GF-D8 (cell line): ENCODE measurements at regions not wholly inside any gene's neighbourhood (a gene's known extent, or its start where the extent isn't known, plus 50 kb on each side); places are given as distances from the start of the nearest gene placed in this dataset.

ENCODE experiments used
- DNase-seq: peaks from one replicate; lab custom pipeline; 2025; lab: John Stamatoyannopoulos, UW

DNA sequence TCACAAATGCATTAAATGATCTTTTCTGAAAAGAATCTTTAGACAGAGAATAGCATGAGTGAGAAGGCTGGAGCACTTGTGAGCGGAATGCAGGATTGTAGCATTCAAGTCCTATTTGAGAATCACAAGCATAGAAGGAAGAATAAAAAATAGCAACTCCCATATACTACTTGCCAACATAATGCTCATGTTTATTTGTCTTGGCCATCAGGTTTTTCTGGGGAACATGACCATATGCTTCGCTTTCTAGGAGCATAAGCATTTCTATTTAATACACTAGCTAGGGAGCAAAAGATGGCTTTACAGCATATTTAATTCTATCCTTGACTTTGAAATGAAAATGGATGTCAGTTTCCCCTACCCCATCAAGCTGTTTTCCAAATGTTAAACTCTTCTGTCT is 170.3 kb upstream of the MITF start:
- DNase-seq = no peak

DNA sequence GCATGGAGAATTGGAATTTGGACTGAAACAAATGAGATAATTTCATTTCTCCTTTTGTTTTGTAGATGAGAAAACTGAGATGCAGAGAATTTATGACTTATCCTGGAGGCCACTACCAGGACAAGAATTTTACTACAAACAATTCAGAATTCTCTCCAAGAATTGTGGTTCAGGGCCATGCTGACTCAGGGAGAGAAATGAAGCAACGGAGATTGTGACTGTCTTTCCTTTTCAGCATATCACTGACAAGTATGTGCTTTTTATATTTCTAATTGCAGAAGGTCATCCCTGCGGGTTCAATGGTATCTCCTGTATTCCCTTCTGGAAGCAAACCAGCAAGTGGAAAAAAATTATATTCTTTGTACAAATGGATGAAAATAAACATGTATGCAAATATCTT is 170.8 kb upstream of the MITF start:
- no peak for DNase-seq

DNA sequence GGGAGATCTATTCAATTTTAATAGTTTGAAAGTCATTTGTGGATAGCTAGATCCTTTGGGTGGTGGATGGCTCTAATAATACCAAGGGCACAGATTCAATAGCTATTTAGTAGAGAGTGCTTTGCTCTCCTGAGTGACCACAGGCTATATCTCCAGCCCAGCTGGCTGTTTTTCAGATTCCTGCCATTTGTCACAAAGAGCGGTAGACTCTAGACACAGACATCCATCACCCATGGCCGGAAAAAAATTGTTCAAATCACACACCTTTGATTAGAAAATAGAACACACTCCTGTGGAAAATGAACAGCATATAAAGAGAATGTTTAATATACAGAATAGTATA is 171.6 kb upstream of the MITF start:
- DNase-seq = no peak

DNA sequence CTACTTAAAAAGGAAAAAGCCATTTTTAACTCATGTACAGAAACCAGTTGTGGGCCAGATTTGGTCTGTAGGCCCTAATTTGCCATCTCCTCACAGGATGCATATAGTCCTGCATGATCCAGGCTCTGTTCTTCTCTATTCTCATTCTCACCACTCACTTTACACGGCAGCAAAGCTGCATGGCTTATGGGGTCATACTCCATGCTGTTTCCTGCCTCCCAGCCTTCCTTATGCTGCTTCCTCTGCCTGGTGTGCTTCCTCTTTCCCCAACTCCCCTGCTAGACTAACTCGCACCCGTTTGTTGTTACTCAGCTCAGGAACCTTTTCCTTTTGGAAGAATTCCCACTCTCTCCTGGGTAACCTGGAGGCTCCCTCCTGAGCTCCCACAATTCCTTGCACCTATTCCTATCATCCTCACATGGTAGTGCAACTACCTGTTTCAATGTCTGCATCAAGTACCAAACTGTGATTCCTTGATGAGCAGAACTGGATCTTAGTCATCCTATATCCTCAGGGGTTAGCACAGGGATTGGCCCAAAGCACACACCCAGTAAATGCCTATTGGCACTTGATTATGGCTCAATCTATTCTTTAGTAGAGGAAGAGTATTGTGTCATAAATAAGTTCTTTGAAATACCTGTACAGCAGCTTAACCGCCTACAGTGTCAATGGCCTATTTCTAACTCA is 172.1 kb upstream of the MITF start:
- no peak for DNase-seq

DNA sequence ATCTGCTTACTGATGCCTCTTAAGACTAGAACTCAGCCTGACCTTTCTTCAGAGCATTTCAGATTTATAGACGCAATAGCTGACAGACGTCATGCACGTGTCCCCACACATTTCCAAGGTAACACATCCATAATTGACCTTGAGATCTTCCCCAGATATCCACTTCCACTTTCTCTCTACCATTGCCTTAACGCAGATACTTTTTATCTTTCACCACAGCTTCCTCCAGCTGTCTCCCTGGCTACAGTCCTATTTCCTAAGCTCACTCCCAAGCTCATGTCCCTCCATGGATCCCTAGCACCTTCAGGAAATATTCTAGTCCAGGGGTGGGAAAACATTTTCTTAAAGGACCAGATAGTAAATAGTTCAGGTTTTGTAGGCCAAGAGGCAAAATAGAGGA is 173.0 kb upstream of the MITF start:
- no peak for DNase-seq

DNA sequence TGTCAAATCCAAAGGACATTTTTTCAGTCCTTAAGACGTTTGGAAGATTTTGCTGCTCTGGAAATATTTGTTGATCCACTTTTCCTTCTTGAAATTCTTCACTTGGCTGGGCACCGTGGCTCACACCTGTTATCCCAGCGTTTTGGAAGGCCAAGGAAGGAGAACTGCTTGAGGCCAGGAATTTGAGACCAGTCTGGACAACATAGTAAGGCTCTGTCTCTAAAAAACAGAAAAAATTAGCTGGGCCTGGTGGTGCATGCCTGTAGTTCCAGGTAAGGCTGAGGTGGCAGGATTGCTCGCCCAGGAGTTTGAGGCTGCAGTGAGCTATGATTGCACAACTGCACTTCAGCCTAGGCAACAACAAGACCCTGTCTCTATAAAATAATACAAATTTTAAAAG is 173.9 kb upstream of the MITF start:
- DNase-seq = no peak

DNA sequence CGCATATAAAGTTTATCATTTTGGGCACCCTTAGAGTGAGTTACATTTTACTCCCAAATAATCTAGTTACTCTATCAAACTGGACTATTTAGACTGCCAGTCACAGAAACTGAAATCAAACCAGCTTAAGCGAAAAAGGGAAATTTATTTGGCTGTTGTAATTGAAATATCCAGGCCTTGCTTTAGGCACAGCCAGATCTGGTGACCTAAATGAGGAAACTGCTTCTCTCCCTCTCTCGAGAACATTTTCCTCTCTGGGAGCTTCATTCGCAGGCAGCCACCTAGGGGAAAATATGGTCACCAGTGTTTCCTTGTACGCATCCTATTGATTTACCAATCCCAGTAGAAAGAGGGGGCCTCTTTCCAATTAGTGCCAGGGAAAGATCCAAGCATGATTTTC is 175.3 kb upstream of the MITF start:
- no peak for DNase-seq

DNA sequence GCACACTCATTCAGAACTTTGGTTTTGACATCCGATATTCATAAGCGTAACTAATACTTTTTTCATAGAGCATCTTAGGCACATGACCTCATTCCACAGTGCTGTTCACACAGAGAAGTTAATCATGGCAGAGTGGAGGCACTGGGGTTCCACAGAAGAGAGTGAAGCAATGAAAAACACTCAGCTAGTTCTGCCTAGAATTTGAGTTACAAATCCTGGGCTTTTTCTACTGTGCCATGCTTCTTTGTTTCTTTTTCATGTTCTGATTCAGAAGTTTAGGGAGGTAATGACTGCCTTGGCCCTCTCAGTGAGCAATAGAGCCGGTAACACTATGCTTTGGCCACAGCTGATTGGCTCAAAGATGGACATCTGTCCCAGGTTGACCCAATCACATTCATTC is 176.1 kb upstream of the MITF start:
- no peak for DNase-seq

DNA sequence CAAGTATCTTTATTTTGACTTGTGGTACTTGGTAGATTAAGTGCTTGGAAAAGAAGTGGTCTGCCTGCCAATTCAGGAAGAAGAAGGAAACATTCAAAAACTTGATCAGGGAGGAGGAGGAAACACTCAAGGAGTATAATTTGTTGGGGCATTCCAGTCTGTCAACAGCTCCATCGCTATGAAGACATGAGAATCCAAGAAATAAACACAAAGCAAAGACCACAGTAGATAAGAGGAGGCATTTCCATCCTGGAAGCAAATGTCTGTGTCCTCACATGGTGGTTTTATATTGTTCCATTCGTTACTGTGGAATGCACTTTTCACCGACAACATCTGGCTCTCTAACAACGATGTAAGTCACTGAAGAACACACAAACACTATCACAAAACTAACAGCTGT is 176.1 kb upstream of the FRMD4B start:
- no peak for DNase-seq

DNA sequence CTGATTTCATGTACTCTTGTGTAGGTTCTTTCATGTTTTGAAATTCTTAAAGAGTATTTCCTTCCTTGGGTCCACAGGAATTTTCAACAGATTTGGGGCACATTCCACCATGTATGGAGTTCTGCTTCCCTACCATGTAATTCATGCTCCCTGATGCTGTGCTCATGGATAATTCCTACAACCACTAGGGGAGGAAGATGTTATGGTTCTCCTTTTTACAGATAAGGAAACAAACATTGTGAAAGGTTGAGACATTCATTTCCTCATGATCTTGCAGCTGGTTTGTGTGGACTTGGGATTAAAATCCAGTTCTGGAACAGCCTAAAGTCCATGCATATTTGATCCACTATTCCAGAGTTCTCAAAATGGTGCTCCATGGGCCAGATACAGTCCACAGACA is 174.9 kb upstream of the FRMD4B start:
- no peak for DNase-seq

DNA sequence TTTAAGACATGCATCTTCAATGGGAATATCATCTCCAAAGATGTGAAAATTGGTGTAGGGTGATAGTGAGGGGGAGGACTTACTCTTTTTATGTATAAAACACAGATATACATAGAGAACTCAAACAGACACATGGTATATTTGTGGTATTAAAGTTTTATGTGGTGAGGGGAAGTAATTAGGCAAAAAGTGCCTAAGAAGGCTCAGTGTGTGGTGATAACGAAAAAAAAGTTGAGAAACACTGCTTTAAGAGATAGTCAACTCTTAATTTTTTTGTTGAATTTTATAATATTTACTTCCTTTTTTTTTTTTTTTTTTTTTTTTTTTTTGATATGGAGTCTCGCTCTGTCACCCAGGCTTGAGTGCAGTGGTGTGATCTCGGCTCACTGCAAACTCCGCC is 174.2 kb upstream of the FRMD4B start:
- no peak for DNase-seq

DNA sequence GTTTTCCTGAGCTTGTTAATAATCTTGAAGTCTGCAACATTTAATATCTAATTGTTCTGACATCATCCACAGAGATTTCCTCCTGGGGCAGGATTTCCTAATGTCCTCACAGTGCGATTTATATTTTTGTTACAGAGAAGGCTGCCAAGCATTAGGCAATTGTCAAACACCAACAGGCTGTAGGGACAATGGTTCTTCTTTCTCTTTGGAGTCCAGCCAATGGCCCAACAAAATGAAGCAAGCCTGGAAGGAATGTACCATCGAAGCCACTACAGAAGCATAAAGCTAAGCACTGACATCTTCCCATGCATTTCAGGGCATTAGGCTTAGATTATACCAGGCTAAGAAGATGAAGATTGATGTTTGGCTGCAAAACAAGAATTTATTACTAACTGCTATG is 173.0 kb upstream of the FRMD4B start:
- no peak for DNase-seq

DNA sequence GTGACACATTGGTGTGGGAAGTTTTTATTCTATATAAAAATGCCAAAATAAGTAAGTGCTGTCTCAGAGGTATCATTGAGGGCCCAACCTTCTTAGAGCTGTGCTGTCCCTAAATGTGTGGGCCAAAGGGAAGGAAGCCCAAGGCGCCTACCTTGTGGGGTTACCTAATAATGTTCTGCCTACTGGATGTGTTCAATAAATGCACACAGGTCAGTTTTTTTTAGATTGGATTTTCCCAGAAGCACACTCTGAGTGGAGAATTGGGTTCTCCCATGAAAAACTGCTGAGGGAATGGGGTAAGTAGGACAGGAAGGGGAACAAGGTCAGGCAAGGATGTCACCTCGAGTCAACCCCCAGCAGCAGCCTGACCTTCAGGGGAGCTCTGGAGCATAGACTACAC is 168.7 kb upstream of the FRMD4B start:
- DNase-seq = no peak

DNA sequence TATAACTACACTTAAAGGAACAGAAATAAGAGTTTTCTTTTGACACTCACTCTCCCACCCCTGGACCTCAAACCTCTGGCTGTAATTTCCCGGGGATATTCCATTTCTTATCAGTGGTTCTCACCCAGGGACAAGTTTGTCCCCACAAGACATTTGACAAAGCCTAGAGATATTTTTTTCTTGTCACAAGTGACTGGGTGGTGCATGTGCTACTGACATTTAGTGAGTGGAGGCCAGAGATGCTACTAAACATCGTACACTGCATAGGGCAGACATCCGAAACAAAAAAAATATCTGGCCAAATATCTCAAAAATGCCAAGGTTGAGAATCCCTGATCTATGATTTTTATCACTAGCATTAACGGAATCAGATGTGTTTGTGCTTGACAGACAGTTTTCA is 168.0 kb upstream of the FRMD4B start:
- no peak for DNase-seq

DNA sequence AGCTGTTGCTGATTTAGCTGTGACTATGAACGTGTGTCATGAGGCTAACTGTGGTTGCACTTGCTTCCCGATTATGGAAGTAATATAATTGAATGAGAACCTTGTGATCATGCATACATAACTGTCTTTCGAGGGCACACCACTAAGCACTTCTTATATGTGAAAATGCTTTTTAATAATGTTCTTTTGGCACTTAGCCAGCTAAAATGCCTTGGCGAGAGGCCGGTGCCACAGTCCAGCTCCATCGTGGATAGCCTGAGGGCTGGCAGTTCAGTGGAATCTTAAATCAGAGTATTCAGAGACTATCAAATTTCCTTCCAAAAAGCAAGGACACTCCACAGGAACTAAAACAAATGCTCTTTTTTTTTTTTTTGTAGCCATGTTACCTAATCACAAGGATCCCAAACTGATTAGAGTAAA is 161.6 kb upstream of the FRMD4B start:
- no peak for DNase-seq

DNA sequence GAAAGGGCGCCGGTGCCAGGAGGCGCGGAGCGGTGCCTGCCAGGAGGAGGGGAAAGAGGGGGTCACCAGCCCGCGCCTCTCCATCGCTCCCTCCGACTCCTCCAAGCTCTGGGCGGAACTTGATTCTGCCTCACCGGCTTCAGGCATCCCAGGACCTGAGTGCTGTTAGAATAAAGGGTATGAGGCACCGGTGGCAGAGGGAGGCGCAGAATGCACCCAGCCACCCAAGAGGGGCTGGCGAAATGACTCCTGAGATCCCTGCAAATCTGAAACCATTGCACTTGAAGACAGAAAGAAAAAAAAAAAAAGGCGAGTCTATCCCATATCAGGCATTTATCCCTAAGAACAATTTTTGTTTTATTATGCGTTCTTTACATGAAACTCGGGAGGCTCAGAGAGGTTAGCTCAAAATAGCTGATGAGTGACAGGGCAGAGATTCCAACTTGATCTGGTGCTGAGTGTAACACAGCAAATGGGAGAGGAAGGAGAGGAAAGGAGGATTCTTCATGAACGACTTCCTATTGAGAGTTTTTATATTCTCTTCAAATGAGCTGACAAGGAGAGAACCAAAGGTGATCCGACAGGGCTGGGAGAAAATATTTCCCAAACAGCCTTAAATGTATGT is 157.0 kb upstream of the FRMD4B start:
- DNase-seq = no peak

DNA sequence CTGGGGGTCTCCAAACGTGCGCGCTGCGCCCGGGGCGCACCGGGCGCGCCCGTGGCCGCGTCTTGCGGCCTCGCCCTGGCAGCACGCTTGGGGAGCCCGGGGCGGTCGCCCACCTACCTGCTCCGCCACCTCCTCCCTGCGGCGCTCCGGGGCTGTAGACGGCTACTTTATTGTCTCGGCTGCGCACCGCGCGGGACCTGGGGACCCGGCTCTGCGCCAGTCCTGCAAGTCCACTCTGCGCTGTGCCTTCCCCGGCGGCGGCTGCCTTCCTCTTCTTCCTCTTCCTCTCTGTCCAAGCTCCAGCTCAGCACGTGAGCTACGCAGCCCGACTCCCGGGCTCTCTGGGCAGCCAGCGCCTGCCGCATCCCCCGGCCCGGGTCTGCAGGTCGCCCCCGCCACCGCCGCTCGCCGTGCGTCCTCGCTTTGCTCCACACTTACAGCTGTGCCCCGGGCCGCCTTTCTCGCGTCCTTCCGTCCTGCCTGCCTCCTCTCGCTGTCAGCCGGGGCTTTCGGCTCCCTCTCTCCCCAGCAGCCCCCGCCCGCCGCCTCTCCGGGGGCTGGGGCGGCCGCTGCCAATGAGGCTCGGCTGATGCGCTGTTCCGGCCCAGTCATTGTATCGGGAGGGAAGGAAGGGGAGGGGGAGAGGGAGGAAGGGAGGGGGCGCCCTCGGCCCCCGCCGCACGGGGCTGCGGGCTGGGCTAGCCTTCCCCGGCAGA is 156.4 kb upstream of the FRMD4B start:
- DNase-seq = no peak

DNA sequence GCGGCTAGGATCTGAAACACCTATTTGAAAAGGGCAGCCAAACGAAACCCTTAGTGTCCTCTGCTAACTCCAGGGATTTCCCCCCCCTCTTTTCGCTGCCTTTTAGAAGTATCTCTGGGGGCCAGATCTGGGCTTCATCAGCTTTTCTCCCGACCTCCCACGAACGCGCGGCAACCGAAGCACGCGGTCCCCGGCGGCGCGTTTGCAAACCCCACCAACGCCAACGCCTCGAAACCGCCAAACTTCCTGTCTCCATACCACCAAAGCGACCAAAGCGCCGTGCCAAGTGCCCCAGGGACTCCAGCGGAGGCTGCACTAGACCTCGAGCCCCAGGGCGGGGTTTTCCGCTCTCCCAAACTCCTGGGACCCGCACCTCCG is 155.8 kb upstream of the FRMD4B start:
- DNase-seq = no peak

DNA sequence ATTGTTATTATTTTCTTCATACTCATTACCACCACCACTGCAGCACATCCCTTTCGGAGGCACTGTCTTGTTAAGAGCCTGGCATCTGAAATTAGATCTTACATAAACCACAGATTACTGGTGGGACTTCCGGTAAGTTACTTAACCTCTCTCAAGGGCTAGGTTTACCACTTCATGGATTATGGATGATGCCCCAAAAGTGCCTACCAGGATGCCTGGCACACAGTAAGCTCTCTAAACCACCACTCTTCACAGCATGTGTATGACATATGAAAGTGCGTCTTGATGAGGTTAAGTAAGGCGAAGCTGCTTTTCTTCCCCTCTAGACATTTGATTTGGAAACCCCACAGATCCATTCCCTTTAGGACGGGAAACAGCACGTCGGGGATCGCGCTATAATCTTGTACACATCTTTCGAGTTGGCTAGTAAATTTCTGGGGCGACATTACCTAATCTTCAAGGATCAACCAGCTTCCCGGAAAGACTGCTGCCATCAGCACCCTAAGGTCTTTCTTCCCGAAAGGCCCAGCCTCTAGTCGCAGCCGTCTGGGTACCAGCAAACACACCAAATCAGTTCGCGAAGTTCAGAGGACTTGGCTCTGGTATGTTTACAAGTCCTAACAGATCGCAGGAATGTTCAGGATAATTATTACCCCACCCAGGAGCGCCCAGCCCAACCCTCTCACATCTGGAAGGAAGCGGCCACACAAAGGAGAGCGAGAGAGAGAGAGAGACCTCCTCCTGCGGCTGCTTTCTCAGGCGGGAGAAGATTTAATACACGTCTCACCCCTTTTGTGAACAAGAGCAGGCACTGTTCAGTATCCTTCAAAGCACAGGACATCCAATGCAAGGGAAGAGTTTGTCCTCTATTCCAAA is 155.1 kb upstream of the FRMD4B start:
- no peak for DNase-seq

DNA sequence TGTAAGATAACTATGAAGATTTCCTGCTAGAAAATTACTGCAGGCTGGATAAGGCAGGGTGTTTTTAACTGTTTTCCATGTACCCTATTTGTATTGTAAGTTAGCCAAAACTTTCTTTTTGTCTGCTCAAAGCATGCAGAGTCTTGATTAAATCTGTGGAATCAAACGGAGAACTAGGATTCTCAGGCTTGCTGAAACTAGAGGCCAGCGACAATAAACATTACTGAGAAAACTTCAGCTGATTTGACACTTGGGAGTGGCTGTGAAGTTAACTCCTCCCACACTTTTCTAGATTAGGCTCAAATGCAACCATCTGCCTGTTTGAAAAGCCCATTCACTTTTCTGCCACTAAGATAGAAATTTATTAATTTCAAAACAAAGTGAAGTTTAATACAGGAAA is 153.2 kb upstream of the FRMD4B start:
- no peak for DNase-seq

DNA sequence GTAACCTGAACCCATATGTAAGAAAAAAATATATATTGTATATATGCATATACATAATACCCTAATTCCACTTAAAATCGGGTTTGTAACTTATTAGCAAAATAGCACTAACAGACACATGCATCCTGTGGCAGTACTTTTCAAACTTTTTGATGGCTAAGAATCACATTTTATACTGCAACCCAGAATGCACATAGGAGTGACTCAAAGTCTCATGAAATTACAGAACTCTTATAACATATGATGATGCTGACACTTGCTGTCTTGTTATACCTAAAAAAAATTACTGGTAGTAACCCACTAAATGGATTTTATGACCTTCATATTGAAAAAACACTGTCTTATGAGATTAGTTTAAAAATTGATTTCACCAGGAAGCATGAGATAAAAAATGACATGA is 152.4 kb upstream of the FRMD4B start:
- no peak for DNase-seq

DNA sequence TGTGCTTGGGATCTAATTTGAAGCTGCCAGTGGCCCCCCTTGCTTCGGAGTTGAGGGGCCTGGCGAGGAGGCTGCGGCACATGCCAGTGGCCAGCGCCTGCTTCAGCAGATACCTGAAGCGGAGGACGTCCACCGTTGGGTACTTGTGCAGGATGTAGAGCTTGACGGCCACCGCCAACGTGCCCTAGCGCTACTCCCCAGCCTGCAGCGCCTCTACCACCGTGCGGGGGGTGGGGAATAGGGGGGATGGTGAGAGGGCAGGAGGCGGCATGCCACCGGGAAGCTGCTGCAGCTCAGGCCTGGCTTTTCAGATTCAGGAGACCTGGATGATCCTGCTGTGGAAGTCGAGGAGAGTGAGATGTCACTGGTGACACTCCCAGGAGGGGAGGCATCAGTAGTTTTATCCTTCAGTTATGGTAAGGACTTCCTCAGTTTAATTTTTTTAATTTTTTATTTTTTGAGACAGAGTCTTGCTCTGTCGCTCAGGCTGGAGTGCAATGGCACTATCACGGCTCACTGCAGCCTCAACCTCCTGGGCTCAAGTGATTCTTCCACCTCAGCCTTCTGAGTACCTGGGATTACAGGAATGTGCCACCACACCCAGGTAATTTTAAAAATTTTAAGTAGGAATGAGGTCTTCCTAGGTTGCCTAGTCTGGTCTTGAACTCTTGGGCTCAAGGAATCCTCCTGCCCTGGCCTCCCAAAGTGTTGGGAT is 150.6 kb upstream of the FRMD4B start:
- no peak for DNase-seq
